ENCODE measurements at regions not wholly inside any gene's neighbourhood (a gene's known extent, or its start where the extent isn't known, plus 50 kb on each side); places are given as distances from the start of the nearest gene placed in this dataset.

- TF ChIP-seq CTCF (conservative IDR thresholded peaks at IDR 0.05): no peak
- Histone ChIP-seq H3K4me2 (ENCODE audit: insufficient read depth, insufficient read length, low read length) (peak overlapping the region; percentile 11), H4K20me1 (ENCODE audit: control insufficient read depth, insufficient read depth, insufficient read length) (no peaks in the 10 kb centered on the region), H3K18ac (ENCODE audit: insufficient read length, low read depth, low read length) (no peak overlapping the region), H2AK5ac (ENCODE audit: insufficient read length, low read length) (no peak overlapping the region), H3K79me2 (ENCODE audit: insufficient read depth, low read length) (no peaks in the 10 kb centered on the region), H4K8ac (replicated peaks; ENCODE audit: insufficient read length, low read depth, low read length) (no peak overlapping the region), H4K91ac (ENCODE audit: insufficient read length, low read depth, low read length) (no peak overlapping the region), H3K4me1 (ENCODE audit: insufficient read depth, low read length) (0 out of 2 replicates have a peak, but pooled peaks cover 2% of the 10 kb centered on the region), H2BK120ac (ENCODE audit: low read depth, low read length, poor library complexity, severe bottlenecking) (no peak overlapping the region), H4K5ac (ENCODE audit: insufficient read length, low read depth, low read length) (no peak overlapping the region), H3K27me3 (ENCODE audit: insufficient read depth, low read length) (no peaks in the 10 kb centered on the region), H2BK20ac (ENCODE audit: low read depth, low read length, poor library complexity, severe bottlenecking) (no peak overlapping the region), H3T11ph (ENCODE audit: low read length) (no peak overlapping the region), H3K9me3 (ENCODE audit: control insufficient read depth, low read depth, low read length) (no peaks in the 10 kb centered on the region), H2BK15ac (ENCODE audit: low read depth, low read length) (no peak overlapping the region), H3K9ac (ENCODE audit: extremely low read depth, insufficient read length, low read length) (no peak overlapping the region), H2BK12ac (ENCODE audit: insufficient read length, low read depth, low read length) (no peak overlapping the region), H3K4ac (ENCODE audit: low read depth, low read length) (no peak overlapping the region), H2BK5ac (ENCODE audit: insufficient read length, low read length) (no peak overlapping the region), H2AFZ (ENCODE audit: low read length) (peak overlapping the region; percentile 85), H3K14ac (ENCODE audit: insufficient read depth, low read length) (no peak overlapping the region), H3K23ac (ENCODE audit: insufficient read length, low read depth, low read length) (no peak overlapping the region), H3K79me1 (ENCODE audit: insufficient read depth, low read depth, low read length, poor library complexity, severe bottlenecking) (no peaks in the 10 kb centered on the region), H3K56ac (ENCODE audit: insufficient read length, low read depth, low read length) (no peak overlapping the region), H3K23me2 (ENCODE audit: insufficient read length, low read depth, low read length, poor library complexity, severe bottlenecking) (no peaks in the 10 kb centered on the region), H3K27ac (ENCODE audit: insufficient read length, low read depth, low read length) (no peak overlapping the region)
- peaks cover 23% of the 10 kb centered on the region in 2 experiments for H3K4me1 Mint-ChIP-seq
- no CpG with 5 or more reads among the region's 6 CpGs for WGBS (ENCODE audit: extremely low coverage, insufficient read length, low lambda C conversion rate)
- peaks cover 3% of the 10 kb centered on the region; the same call in 1 of the 2 replicates for H3K27me3 Mint-ChIP-seq (ENCODE audit: low read depth)
- no peak for DNase-seq
- no peak overlapping the region for H3K4me3 Mint-ChIP-seq
- peaks cover 3 to 4% of the 10 kb centered on the region in 2 experiments; a peak in 3 of 5 replicates for H3K9me3 Mint-ChIP-seq
- H3K36me3 Mint-ChIP-seq (ENCODE audit: insufficient read depth in 1 of 3, low read depth in 3 of 3): peaks cover 0 to 5% (median 5%) of the 10 kb centered on the region in 3 experiments; a peak in 3 of 7 replicates
- no peak overlapping the region for H3K27ac Mint-ChIP-seq
These were observed 68.2 kb upstream of the TJP1 start for GRCh38 chr15:29890336-29891095.
